ENCODE measurements at regions not wholly inside any gene's neighbourhood (a gene's known extent, or its start where the extent isn't known, plus 50 kb on each side); places are given as distances from the start of the nearest gene placed in this dataset.

- no peaks in the 10 kb centered on the region for H3K36me3 ChIP-seq (ENCODE audit: control insufficient read depth, insufficient read depth, low read length)
- no peak for DNase-seq (ENCODE audit: low read depth)
- FAIRE-seq: no peak
- H3K27me3 ChIP-seq (ENCODE audit: control insufficient read depth, insufficient read depth, low read length): no peaks in the 10 kb centered on the region
- TF ChIP-seq, protein P1, sequence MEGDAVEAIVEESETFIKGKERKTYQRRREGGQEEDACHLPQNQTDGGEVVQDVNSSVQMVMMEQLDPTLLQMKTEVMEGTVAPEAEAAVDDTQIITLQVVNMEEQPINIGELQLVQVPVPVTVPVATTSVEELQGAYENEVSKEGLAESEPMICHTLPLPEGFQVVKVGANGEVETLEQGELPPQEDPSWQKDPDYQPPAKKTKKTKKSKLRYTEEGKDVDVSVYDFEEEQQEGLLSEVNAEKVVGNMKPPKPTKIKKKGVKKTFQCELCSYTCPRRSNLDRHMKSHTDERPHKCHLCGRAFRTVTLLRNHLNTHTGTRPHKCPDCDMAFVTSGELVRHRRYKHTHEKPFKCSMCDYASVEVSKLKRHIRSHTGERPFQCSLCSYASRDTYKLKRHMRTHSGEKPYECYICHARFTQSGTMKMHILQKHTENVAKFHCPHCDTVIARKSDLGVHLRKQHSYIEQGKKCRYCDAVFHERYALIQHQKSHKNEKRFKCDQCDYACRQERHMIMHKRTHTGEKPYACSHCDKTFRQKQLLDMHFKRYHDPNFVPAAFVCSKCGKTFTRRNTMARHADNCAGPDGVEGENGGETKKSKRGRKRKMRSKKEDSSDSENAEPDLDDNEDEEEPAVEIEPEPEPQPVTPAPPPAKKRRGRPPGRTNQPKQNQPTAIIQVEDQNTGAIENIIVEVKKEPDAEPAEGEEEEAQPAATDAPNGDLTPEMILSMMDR (IDR thresholded peaks at IDR 0.05; ENCODE audit: insufficient read depth, low read length, severe bottlenecking): no peak
- H3K4me3 ChIP-seq (ENCODE audit: low read depth, low read length): no peak overlapping the region
Observed at GRCh38 chr5:156197042-156197635, 129.8 kb upstream of the SGCD start.

- Histone ChIP-seq H3K4me3 (ENCODE audit: low read depth, low read length) (no peak overlapping the region), H3K27me3 (ENCODE audit: control insufficient read depth, insufficient read depth, low read length) (no peaks in the 10 kb centered on the region), H3K36me3 (ENCODE audit: control insufficient read depth, insufficient read depth, low read length) (no peaks in the 10 kb centered on the region)
- TF ChIP-seq, protein P1 (IDR thresholded peaks at IDR 0.05; ENCODE audit: insufficient read depth, low read length, severe bottlenecking): no peak
- FAIRE-seq (no peak), DNase-seq (ENCODE audit: low read depth) (no peak)
Observed at GRCh38 chr5:156199045-156199444, 127.9 kb upstream of the SGCD start.

- Histone ChIP-seq H3K4me3 (ENCODE audit: low read depth, low read length) (no peak overlapping the region), H3K36me3 (ENCODE audit: control insufficient read depth, insufficient read depth, low read length) (no peaks in the 10 kb centered on the region), H3K27me3 (ENCODE audit: control insufficient read depth, insufficient read depth, low read length) (no peaks in the 10 kb centered on the region)
- TF ChIP-seq, protein P1 (IDR thresholded peaks at IDR 0.05; ENCODE audit: insufficient read depth, low read length, severe bottlenecking): no peak
- DNase-seq (ENCODE audit: low read depth): no peak
- FAIRE-seq: no peak
Observed at GRCh38 chr5:156200938-156201787, 125.8 kb upstream of the SGCD start.

GRCh38 chr5:156201788-156202403, 125.1 kb upstream of the SGCD start:
- no peaks in the 10 kb centered on the region for H3K36me3 ChIP-seq (ENCODE audit: control insufficient read depth, insufficient read depth, low read length)
- H3K4me3 ChIP-seq (ENCODE audit: low read depth, low read length): no peak overlapping the region
- DNase-seq (ENCODE audit: low read depth): peak; percentile 5
- H3K27me3 ChIP-seq (ENCODE audit: control insufficient read depth, insufficient read depth, low read length): no peaks in the 10 kb centered on the region
- TF ChIP-seq, protein P1 (IDR thresholded peaks at IDR 0.05; ENCODE audit: insufficient read depth, low read length, severe bottlenecking): no peak
- no peak for FAIRE-seq

DNA sequence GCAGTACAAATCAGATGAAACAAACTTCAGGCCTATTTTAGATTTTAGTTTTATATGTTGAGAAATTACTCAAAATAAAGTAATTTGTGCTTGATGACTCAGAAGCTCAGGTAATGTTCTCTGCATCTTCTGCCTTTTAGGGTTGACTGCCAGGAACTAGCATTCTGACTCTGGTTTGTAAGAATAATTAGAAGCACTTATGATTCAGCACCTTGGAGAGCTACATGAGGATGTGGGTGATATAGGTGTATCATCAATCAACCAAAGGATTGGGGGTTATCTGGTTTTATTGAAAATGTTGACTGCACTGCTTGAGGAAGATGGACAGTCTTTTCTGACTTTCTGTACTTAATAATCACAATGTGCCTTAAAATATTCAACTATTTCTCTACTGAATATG, 118.7 kb upstream of the SGCD start:
- FAIRE-seq (no peak), DNase-seq (ENCODE audit: low read depth) (no peak)
- TF ChIP-seq, protein P1 (IDR thresholded peaks at IDR 0.05; ENCODE audit: insufficient read depth, low read length, severe bottlenecking): no peak
- Histone ChIP-seq H3K4me3 (ENCODE audit: low read depth, low read length) (no peak overlapping the region), H3K27me3 (ENCODE audit: control insufficient read depth, insufficient read depth, low read length) (no peaks in the 10 kb centered on the region), H3K36me3 (ENCODE audit: control insufficient read depth, insufficient read depth, low read length) (no peaks in the 10 kb centered on the region)

All from bronchial epithelial cell (primary cell).